ENCODE measurements at regions not wholly inside any gene's neighbourhood (a gene's known extent, or its start where the extent isn't known, plus 50 kb on each side); places are given as distances from the start of the nearest gene placed in this dataset.

DNA sequence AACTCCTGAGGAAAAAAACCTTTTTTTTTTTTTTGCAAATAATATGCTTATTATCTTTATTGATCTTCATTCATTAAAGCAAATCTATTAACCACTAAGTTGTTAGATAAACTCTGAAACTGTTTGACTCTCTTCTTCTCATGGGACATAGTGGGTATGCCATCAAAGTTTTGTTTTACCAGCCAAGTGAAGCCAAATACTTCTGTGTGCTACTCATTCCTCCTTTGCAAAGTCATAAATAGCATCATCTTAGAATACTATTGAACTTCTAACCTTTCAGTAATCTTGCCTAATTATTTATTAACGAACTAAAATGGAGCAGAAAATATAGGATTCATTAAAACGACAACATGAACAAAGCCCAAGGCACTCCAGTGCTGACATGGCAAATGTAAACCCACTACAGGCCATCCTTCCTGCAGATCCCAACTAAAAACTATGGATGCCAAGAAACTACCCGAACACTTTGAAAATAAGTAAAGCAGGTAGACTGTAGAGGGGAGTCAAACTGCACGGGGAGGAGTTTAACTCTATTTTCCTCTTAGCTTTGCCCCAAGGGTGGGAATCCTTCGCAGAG, 61.2 kb upstream of the ODAD2 start:
- DNase-seq (ENCODE audit: low read depth in 3 of 3) = no peak

DNA sequence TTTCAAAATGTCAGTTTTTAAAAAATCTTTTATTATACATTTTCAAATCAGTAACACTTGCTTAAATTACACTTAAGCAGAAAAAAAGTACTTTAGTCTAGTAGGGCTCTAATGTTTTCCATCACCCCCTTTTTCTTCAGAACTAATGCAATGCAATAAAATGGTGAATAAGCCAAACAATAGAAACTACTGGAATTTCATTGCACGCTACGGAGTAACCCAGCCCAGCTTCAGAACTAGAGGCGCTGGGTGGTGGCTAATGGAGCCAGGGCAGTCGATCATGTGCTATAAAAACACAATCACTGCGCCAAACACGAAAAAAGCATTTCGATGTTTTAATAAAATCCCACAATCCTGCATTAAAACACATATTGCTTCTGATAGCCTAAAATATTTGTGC, 59.9 kb upstream of the ODAD2 start:
- DNase-seq (ENCODE audit: low read depth in 3 of 3) = no peak

DNA sequence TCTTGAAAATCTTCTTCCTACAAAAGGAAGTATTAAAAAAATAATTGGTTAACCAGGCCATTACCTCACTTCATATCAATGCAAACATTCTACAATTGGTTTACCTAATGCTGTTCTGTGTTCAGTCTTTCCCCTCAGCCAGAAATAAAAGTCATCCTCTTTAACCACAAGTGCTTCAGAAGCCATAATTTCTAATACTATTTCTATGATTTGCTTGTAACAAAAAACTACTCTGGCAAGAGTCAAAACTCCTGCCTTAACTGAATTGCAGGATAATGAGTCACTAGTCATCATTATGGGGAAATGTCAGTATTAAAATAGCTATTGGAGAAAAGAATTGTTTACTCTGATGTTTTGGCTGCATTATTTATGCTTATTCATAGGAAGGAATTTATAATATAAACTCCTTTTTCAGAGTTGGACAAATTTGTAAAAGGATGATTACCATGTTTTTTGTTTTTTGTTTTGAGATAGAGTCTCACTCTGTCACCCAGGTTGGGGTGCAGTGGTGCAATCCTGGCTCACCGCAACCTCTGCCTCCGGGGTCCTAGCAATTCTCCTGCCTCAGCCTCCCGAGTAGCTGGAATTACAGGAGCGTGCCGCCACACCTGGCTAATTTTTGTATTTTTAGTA, 55.5 kb upstream of the ODAD2 start:
- no peak for DNase-seq (ENCODE audit: low read depth in 3 of 3)

GRCh38 chr10:28049286-28049685, 50.4 kb upstream of the ODAD2 start:
- no peak for DNase-seq (ENCODE audit: low read depth in 3 of 3)
